Skeletal muscle satellite cell (primary cell): ENCODE measurements at regions not wholly inside any gene's neighbourhood (a gene's known extent, or its start where the extent isn't known, plus 50 kb on each side); places are given as distances from the start of the nearest gene placed in this dataset.
"Not testable (repeated sequence)": the region's sequence is repeated elsewhere in the genome, so short reads cannot be mapped to it uniquely, and the experiment has no call there.

Experiments
- H3K27me3 ChIP-seq: 2 replicates; pipeline ENCODE4 v1.7.0; 2013; ENCODE audit warnings: low read length; ENCODE audit not compliant: control insufficient read depth, insufficient read depth
- H3K36me3 ChIP-seq: 2 replicates; pipeline ENCODE4 v1.7.0; 2013; ENCODE audit warnings: mild to moderate bottlenecking, control low read depth, low read length; ENCODE audit not compliant: insufficient read depth
- H3K4me1 ChIP-seq: 2 replicates; pipeline ENCODE4 v1.7.0; 2013; ENCODE audit warnings: low read length; ENCODE audit not compliant: control insufficient read depth, insufficient read depth
- H3K4me2 ChIP-seq: 2 replicates; pipeline ENCODE4 v1.7.0; 2013; ENCODE audit warnings: mild to moderate bottlenecking, low read length
- H3K4me3 ChIP-seq: 2 replicates; pipeline ENCODE4 v1.7.0; 2013; ENCODE audit warnings: low read length
- H3K9ac ChIP-seq: 2 replicates; pipeline ENCODE4 v1.7.0; 2013; ENCODE audit warnings: mild to moderate bottlenecking, low read depth, low read length, moderate library complexity
- H3K9me3 ChIP-seq: replicated peaks from 2 replicates; pipeline ENCODE4 v1.7.0; 2013; ENCODE audit warnings: mild to moderate bottlenecking, control low read depth, low read length

- Histone ChIP-seq H3K36me3 (no peaks in the 10 kb centered on the region), H3K4me2 (no peak overlapping the region), H3K27me3 (no peaks in the 10 kb centered on the region), H3K4me3 (no peak overlapping the region), H3K4me1 (no peaks in the 10 kb centered on the region), H3K9me3 (no peaks in the 10 kb centered on the region), H3K9ac (no peak overlapping the region)
Observed at GRCh38 chr1:82059959-82060358, 259.2 kb downstream of the ADGRL2 start.

GRCh38 chr1:82057011-82057410 lies 256.3 kb downstream of the ADGRL2 start:
- H3K4me1 ChIP-seq, result no peaks in the 10 kb centered on the region
- no peaks in the 10 kb centered on the region for H3K36me3 ChIP-seq
- no peak overlapping the region for H3K4me3 ChIP-seq
- H3K27me3 ChIP-seq, result no peaks in the 10 kb centered on the region
- H3K9ac ChIP-seq, result no peak overlapping the region
- H3K9me3 ChIP-seq, result no peaks in the 10 kb centered on the region
- H3K4me2 ChIP-seq, result no peak overlapping the region

GRCh38 chr1:82055375-82055774 lies 254.6 kb downstream of the ADGRL2 start:
- not testable (repeated sequence) for H3K4me2 ChIP-seq, H3K4me1 ChIP-seq, H3K9ac ChIP-seq, H3K36me3 ChIP-seq, H3K27me3 ChIP-seq, H3K9me3 ChIP-seq, H3K4me3 ChIP-seq

- Histone ChIP-seq H3K4me3 (no peak overlapping the region), H3K4me1 (no peaks in the 10 kb centered on the region), H3K27me3 (no peaks in the 10 kb centered on the region), H3K9ac (no peak overlapping the region), H3K4me2 (no peak overlapping the region), H3K9me3 (no peaks in the 10 kb centered on the region), H3K36me3 (no peaks in the 10 kb centered on the region)
Observed at GRCh38 chr1:82052563-82052962, 251.8 kb downstream of the ADGRL2 start.

GRCh38 chr1:82048596-82048995 lies 247.9 kb downstream of the ADGRL2 start:
- H3K27me3 ChIP-seq, result no peaks in the 10 kb centered on the region
- H3K36me3 ChIP-seq, result no peaks in the 10 kb centered on the region
- H3K4me3 ChIP-seq, result no peak overlapping the region
- H3K9ac ChIP-seq, result no peak overlapping the region
- H3K4me1 ChIP-seq, result no peaks in the 10 kb centered on the region
- no peaks in the 10 kb centered on the region for H3K9me3 ChIP-seq
- H3K4me2 ChIP-seq, result no peak overlapping the region

GRCh38 chr1:82045221-82045620 lies 244.5 kb downstream of the ADGRL2 start:
- H3K4me1 ChIP-seq, result no peaks in the 10 kb centered on the region
- no peaks in the 10 kb centered on the region for H3K27me3 ChIP-seq
- H3K4me3 ChIP-seq, result no peak overlapping the region
- no peak overlapping the region for H3K9ac ChIP-seq
- H3K36me3 ChIP-seq, result no peaks in the 10 kb centered on the region
- no peak overlapping the region for H3K4me2 ChIP-seq
- H3K9me3 ChIP-seq, result no peaks in the 10 kb centered on the region

- no peaks in the 10 kb centered on the region for H3K27me3 ChIP-seq
- no peaks in the 10 kb centered on the region for H3K9me3 ChIP-seq
- no peak overlapping the region for H3K4me3 ChIP-seq
- H3K4me1 ChIP-seq, result no peaks in the 10 kb centered on the region
- H3K9ac ChIP-seq, result no peak overlapping the region
- no peak overlapping the region for H3K4me2 ChIP-seq
- H3K36me3 ChIP-seq, result no peaks in the 10 kb centered on the region
Observed at GRCh38 chr1:82044536-82044935, 243.8 kb downstream of the ADGRL2 start.

- Histone ChIP-seq H3K27me3 (no peaks in the 10 kb centered on the region), H3K4me1 (no peaks in the 10 kb centered on the region), H3K9ac (no peak overlapping the region), H3K9me3 (no peaks in the 10 kb centered on the region), H3K4me3 (no peak overlapping the region), H3K36me3 (no peaks in the 10 kb centered on the region), H3K4me2 (no peak overlapping the region)
Observed at GRCh38 chr1:82044111-82044510, 243.4 kb downstream of the ADGRL2 start.

GRCh38 chr1:82042306-82043060 lies 241.7 kb downstream of the ADGRL2 start:
- no peak overlapping the region for H3K4me2 ChIP-seq

More at GRCh38 chr1:82042306-82043060, 241.7 kb downstream of the ADGRL2 start:
- H3K36me3 ChIP-seq, result no peaks in the 10 kb centered on the region
- no peaks in the 10 kb centered on the region for H3K9me3 ChIP-seq
- no peaks in the 10 kb centered on the region for H3K4me1 ChIP-seq
- H3K4me3 ChIP-seq, result no peak overlapping the region
- H3K9ac ChIP-seq, result no peak overlapping the region
- H3K27me3 ChIP-seq, result no peaks in the 10 kb centered on the region
